NCI-H2081 (cell line): ENCODE measurements at regions not wholly inside any gene's neighbourhood (a gene's known extent, or its start where the extent isn't known, plus 50 kb on each side); places are given as distances from the start of the nearest gene placed in this dataset.

Source experiments
- DNase-seq, 2 experiments: peaks; one replicate each; lab custom pipeline; 2025; lab: John Stamatoyannopoulos, UW

- no peak for DNase-seq
These were observed 159.2 kb downstream of the ANKRD60 start for GRCh38 chr20:58069207-58069606.

GRCh38 chr20:58065508-58066361 lies 162.7 kb downstream of the ANKRD60 start:
- DNase-seq: peak in 1 of 2 experiments; percentile 9

GRCh38 chr20:58064411-58065010 lies 163.9 kb downstream of the ANKRD60 start:
- DNase-seq: no peak

- DNase-seq: no peak
These were observed 169.3 kb downstream of the ANKRD60 start for GRCh38 chr20:58059260-58059544.

GRCh38 chr20:58058421-58059259 lies 169.8 kb downstream of the ANKRD60 start:
- DNase-seq: no peak

DNA sequence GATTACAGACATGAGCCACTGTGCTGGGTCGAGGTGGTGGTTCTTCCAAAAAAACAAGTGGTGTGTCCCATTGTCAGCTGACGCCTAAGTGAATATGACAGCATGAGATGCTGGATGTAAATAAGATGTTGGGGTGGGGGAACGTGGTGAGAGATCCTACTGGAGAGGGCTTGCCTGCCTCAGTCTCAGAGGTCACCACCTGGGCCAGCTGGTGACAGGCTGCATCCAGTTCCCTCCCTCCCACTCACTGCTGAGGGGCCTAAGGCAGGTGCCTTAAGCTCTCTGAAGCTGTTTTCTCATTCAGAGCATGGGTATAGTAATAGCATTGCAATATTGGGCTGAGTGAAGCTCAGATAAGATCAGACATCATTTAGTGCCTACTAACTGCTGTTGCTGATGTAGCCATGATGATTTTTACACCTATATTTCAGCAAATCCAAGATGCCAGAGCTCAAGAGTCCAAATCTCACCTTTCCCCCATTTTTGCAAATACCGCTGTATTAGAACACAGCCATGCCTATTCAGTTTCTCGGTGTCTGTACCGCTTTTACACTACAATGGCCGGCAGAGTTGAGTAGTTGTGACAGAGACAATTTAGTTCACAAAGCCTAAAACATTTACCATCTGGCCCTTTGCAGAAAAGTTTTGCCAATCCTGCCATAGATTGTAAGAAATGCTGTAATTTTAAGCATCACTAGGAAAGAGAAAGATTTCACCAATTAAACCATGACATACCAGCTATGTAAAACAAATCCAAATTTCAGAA lies 171.3 kb downstream of the ANKRD60 start:
- DNase-seq: no peak

DNA sequence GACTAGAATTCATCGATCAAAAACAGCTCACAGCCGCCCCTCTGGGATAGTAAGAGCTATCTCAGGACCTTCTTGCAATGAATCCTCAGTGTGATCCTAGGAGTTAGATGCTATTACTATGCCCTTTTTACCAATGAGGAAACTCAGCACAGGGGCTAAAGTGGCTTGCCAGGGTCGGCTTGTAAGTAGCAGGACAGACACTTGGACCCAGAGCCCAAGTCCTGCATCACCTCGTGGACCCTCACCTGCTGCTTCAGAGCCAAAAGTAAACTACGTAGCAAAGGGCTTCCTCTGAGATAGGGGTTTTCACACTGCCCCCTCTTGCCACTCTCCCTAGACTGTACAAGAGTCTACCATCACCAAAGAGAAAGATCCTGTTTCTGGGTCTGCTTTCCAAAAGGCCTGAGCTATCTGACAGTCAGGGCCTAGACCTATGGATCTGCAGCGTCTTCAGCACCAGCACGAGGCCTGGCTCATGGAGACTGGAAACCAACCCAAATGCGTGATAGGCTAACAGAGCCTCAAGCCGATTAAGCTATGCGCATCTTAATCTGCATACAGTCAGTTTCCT lies 172.3 kb downstream of the ANKRD60 start:
- DNase-seq: no peak

DNA sequence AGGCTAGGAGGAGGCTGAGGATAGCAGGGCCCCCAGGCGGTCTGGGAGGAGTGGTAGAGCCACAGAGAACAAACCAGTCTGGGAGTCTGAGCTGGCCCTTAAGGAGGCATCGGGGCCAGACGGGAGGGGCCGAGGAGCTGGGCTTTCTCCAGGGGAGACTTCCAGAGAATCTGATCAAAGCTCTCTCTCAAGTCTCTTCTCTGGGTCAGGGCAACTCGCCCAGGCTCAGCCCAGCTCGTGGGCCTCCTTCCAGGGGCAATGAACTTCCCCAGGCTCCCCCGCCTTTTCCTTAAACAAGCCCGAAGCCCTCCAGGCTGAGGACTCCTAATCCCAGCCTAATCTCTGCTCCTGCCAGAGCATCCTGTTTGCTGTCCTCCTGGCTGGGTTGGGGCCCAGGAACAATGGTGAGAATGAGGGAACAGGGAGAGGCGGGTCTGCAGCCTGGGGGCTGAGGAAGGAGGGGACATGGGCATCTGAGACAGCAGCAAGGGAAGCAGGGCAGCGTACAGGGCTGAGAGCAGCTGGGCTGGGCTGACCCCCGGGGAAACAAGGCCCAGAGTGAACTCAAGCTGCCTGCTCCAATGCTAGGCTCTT lies 173.6 kb downstream of the ANKRD60 start:
- DNase-seq: no peak

DNA sequence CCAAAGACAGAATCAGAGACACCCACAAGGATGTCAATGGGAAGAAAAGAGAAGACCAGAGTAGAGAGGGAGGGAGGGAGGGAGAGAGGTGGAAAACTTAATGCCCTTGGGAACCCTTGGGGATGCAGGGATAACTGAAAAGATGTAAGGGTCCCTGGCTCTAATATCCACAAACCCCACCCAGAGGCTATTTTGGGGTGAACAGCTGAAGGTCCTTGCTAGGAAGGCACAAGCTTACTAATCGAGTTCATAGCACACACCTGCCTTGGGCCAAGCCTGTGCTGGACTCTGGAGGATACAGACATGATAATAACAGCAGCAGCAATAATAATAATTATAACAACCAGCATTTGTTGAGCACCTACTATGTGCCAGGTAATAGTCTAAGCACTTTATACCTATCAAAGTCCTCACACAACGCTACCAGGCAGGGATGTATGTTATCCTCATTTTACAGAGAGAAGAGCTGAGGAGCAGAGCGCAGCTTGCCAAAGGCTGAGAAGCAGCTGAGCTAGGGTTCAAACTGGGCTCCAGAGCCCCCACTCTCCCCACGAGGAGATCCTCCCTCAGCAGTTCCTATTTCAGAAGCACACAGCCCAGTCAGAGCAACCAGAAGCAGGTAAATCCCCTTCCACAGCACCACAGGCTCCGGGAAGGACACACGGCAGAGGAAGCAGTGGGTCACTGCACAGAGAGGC lies 174.2 kb downstream of the ANKRD60 start:
- no peak for DNase-seq

- no peak for DNase-seq
These were observed 174.9 kb downstream of the ANKRD60 start for GRCh38 chr20:58053391-58054055.

DNA sequence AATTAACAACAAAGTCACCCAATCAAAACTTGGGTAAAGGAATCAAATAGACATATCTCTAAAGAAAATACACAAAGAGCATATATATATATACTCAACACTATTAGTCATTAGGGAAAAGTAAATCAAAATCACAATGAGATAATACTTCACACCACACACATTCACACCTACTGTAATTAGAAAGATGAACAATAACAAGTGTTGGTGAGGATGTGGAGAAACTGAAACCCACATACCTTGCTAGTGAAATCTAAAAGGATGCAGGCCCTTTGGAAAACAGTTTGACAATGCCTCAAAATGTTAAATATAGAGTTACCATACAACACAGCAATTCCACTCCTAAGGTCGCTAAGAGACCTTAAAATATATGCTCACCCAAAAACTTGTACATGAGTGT lies 177.1 kb downstream of the ANKRD60 start:
- DNase-seq: no peak

- DNase-seq: no peak
These were observed 180.3 kb downstream of the ANKRD60 start for GRCh38 chr20:58048096-58048702.

DNA sequence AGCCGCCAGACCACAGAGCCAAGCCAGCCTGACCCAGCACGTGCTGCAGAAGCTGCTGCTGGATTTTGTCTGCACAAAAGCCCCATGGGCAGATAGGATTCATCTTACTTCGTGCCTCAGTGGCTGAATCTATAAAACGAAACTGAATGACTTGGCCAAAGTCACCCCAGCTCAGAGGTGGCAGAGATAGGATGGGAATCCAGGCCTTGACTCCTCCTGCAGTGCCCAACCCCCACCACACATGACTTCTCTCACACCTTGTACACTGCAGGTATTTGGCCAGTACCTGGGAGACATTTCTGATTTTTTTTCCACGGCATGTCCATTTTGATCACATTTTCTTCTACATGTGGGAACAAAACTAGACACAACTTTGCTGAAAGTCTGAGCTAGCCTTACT lies 182.1 kb downstream of the ANKRD60 start:
- DNase-seq: no peak

- DNase-seq: no peak
These were observed 182.9 kb downstream of the ANKRD60 start for GRCh38 chr20:58045579-58045978.

DNA sequence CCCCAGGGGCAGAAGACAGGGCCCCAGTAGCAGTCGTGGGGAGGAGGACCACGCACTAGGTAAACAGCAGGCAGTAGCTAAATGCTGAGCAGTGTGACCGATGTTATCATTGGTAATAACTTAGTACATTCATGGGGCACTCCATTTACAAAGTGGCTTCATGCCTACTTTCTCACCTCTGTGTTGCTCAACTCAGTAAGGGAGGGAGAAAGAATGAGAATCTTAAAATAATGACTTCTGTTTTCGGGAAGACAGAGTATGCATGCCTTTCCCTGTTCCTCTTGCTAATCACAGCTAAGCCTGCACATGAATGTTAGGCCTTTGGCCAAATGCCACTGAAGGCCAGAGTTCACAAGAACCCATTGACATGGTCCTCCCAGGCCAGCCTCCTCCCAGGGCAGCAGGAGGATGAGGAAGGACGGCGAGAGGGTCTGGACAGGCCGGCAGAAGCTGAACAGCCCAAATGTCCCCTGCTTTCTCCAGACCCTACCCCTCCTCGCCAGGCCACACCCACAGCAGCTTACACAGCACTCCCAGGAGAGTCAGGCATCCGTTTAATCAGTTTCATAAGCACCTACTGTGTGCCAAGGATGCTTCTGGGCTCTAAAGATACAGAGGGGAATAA lies 183.4 kb downstream of the ANKRD60 start:
- DNase-seq: no peak

DNA sequence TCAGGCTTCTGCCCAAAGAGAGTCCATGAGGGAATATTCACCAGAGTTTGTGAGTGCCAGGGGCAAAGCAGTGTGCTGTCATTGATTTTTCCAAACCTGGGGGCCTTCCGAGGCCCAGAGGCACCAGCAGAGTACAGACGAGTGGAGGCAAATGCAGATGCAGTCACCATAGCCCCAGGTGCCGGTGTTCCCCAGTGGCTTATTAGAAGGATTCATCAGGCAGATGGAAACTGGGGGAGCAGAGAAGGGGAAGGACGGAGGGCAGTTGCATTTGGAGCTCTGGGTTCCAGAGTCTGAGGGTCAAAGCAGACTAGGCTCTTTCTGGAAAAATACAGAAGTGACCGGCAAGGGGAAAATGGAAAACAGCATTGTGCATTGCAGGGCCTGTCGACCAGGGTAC lies 184.2 kb downstream of the ANKRD60 start:
- no peak for DNase-seq

- DNase-seq: no peak
These were observed 185.0 kb downstream of the ANKRD60 start for GRCh38 chr20:58043236-58044140.

GRCh38 chr20:58042591-58042990 lies 185.9 kb downstream of the ANKRD60 start:
- DNase-seq: no peak
